ENCODE measurements at regions not wholly inside any gene's neighbourhood (a gene's known extent, or its start where the extent isn't known, plus 50 kb on each side); places are given as distances from the start of the nearest gene placed in this dataset.
A peak's percentile ranks its signal among the peaks of the same experiment; 100 is the strongest.

DNA sequence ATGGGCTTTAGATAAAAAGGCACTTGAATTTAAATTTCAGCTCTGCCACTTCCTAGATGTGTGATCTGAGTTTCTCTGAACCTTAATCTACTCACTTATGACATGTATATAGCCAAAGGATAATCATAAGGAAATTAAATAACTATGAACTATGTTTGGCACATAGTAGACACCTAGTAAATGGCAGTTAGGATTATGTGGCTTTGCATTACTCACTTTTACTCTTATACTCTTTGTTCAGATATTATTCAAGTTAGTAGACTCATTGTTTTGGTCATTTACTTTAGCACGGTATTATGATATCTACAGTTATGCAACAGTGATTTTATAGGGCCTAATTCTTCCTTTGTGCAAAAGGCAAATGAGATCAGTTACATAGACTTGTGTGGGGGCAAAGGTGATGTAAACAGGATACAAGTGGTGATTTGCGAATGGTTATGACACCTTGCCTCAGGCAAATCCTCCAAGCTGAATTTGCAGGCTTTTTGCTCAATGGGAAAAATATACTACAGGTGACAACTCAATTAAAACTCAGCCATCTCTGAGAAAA is 297.2 kb upstream of the PBX1 start (continued):
- TF ChIP-seq ZNF626 (tag by site-specific recombination; IDR thresholded peaks at IDR 0.05) (no peak), ZNF624 (tag by site-specific recombination; IDR thresholded peaks at IDR 0.05) (no peak), HOXD13 (CRISPR knock-in tag; IDR thresholded peaks at IDR 0.05; ENCODE audit: borderline replicate concordance) (peak; percentile 97), MZF1 (tag by site-specific recombination; IDR thresholded peaks at IDR 0.05; ENCODE audit: borderline replicate concordance) (no peak), INSM2 (tag by site-specific recombination; IDR thresholded peaks at IDR 0.05) (no peak), PRDM10 (tag by site-specific recombination; IDR thresholded peaks at IDR 0.05) (no peak), ZNF513 (tag by site-specific recombination; IDR thresholded peaks at IDR 0.05) (no peak), WT1 (tag by site-specific recombination; IDR thresholded peaks at IDR 0.05) (no peak), ZBTB21 (tag by site-specific recombination; IDR thresholded peaks at IDR 0.05) (0 out of 2 replicates have a peak, but pooled peaks have one; percentile 22), ZNF157 (tag by site-specific recombination; IDR thresholded peaks at IDR 0.05) (no peak), ZNF133 (tag by site-specific recombination; IDR thresholded peaks at IDR 0.05) (no peak), ZNF701 (tag by site-specific recombination; IDR thresholded peaks at IDR 0.05) (no peak), ZXDB (tag by site-specific recombination; IDR thresholded peaks at IDR 0.05) (no peak), ZNF24 (tag by site-specific recombination; IDR thresholded peaks at IDR 0.05) (no peak), ZNF394 (tag by site-specific recombination; IDR thresholded peaks at IDR 0.05; ENCODE audit: borderline replicate concordance) (no peak)
- TF ChIP-seq, protein P1, sequence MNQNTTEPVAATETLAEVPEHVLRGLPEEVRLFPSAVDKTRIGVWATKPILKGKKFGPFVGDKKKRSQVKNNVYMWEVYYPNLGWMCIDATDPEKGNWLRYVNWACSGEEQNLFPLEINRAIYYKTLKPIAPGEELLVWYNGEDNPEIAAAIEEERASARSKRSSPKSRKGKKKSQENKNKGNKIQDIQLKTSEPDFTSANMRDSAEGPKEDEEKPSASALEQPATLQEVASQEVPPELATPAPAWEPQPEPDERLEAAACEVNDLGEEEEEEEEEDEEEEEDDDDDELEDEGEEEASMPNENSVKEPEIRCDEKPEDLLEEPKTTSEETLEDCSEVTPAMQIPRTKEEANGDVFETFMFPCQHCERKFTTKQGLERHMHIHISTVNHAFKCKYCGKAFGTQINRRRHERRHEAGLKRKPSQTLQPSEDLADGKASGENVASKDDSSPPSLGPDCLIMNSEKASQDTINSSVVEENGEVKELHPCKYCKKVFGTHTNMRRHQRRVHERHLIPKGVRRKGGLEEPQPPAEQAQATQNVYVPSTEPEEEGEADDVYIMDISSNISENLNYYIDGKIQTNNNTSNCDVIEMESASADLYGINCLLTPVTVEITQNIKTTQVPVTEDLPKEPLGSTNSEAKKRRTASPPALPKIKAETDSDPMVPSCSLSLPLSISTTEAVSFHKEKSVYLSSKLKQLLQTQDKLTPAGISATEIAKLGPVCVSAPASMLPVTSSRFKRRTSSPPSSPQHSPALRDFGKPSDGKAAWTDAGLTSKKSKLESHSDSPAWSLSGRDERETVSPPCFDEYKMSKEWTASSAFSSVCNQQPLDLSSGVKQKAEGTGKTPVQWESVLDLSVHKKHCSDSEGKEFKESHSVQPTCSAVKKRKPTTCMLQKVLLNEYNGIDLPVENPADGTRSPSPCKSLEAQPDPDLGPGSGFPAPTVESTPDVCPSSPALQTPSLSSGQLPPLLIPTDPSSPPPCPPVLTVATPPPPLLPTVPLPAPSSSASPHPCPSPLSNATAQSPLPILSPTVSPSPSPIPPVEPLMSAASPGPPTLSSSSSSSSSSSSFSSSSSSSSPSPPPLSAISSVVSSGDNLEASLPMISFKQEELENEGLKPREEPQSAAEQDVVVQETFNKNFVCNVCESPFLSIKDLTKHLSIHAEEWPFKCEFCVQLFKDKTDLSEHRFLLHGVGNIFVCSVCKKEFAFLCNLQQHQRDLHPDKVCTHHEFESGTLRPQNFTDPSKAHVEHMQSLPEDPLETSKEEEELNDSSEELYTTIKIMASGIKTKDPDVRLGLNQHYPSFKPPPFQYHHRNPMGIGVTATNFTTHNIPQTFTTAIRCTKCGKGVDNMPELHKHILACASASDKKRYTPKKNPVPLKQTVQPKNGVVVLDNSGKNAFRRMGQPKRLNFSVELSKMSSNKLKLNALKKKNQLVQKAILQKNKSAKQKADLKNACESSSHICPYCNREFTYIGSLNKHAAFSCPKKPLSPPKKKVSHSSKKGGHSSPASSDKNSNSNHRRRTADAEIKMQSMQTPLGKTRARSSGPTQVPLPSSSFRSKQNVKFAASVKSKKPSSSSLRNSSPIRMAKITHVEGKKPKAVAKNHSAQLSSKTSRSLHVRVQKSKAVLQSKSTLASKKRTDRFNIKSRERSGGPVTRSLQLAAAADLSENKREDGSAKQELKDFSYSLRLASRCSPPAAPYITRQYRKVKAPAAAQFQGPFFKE (tag by site-specific recombination; IDR thresholded peaks at IDR 0.05; ENCODE audit: borderline replicate concordance), result no peak
- TF ChIP-seq, protein P2, sequence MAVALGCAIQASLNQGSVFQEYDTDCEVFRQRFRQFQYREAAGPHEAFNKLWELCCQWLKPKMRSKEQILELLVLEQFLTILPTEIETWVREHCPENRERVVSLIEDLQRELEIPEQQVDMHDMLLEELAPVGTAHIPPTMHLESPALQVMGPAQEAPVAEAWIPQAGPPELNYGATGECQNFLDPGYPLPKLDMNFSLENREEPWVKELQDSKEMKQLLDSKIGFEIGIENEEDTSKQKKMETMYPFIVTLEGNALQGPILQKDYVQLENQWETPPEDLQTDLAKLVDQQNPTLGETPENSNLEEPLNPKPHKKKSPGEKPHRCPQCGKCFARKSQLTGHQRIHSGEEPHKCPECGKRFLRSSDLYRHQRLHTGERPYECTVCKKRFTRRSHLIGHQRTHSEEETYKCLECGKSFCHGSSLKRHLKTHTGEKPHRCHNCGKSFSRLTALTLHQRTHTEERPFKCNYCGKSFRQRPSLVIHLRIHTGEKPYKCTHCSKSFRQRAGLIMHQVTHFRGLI (tag by site-specific recombination; IDR thresholded peaks at IDR 0.05), result no peak
- TF ChIP-seq, protein P3, sequence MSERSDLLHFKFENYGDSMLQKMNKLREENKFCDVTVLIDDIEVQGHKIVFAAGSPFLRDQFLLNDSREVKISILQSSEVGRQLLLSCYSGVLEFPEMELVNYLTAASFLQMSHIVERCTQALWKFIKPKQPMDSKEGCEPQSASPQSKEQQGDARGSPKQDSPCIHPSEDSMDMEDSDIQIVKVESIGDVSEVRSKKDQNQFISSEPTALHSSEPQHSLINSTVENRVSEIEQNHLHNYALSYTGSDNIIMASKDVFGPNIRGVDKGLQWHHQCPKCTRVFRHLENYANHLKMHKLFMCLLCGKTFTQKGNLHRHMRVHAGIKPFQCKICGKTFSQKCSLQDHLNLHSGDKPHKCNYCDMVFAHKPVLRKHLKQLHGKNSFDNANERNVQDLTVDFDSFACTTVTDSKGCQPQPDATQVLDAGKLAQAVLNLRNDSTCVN (tag by site-specific recombination; optimal IDR thresholded peaks at IDR 0.05), result no peak
- TF ChIP-seq, protein P4, sequence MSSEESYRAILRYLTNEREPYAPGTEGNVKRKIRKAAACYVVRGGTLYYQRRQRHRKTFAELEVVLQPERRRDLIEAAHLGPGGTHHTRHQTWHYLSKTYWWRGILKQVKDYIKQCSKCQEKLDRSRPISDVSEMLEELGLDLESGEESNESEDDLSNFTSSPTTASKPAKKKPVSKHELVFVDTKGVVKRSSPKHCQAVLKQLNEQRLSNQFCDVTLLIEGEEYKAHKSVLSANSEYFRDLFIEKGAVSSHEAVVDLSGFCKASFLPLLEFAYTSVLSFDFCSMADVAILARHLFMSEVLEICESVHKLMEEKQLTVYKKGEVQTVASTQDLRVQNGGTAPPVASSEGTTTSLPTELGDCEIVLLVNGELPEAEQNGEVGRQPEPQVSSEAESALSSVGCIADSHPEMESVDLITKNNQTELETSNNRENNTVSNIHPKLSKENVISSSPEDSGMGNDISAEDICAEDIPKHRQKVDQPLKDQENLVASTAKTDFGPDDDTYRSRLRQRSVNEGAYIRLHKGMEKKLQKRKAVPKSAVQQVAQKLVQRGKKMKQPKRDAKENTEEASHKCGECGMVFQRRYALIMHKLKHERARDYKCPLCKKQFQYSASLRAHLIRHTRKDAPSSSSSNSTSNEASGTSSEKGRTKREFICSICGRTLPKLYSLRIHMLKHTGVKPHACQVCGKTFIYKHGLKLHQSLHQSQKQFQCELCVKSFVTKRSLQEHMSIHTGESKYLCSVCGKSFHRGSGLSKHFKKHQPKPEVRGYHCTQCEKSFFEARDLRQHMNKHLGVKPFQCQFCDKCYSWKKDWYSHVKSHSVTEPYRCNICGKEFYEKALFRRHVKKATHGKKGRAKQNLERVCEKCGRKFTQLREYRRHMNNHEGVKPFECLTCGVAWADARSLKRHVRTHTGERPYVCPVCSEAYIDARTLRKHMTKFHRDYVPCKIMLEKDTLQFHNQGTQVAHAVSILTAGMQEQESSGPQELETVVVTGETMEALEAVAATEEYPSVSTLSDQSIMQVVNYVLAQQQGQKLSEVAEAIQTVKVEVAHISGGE (tag by site-specific recombination; conservative IDR thresholded peaks at IDR 0.05; ENCODE audit: low read depth), result no peak

All from HEK293 (cell line).